WTC11 (cell line): ENCODE measurements at regions not wholly inside any gene's neighbourhood (a gene's known extent, or its start where the extent isn't known, plus 50 kb on each side); places are given as distances from the start of the nearest gene placed in this dataset.

Experiments used
- ATAC-seq: fragments of 200-7000 bp; cut with Tn5 transposase; 2 replicates; pipeline ENCODE4 v1.10.0; 2021; ENCODE audit warnings: mild to moderate bottlenecking, moderate library complexity
- CTCF ChIA-PET: fragments of 300-600 bp; sonication (Branson Sonifier 250); formaldehyde crosslinking; loops from one replicate; lab custom pipeline; 2021; ENCODE audit warnings: antibody characterized with exemption; lab: Charles Lee
- POLR2A ChIA-PET: fragments of 350-600 bp; sonication (Branson Sonifier 250); formaldehyde crosslinking; loops from one replicate; lab custom pipeline; 2021; ENCODE audit warnings: antibody characterized with exemption; lab: Charles Lee
- DNase-seq: peaks from one replicate; pipeline ENCODE4 v3.0.0; 2021; ENCODE audit warnings: low spot score
- H3K27ac Mint-ChIP-seq: 2 replicates; pipeline ENCODE4 v1.8.0; 2021; ENCODE audit warnings: mixed read lengths
- H3K27me3 Mint-ChIP-seq: 2 replicates; pipeline ENCODE4 v1.8.0; 2021; ENCODE audit warnings: low read depth, mild to moderate bottlenecking, moderate library complexity, mixed read lengths
- H3K36me3 Mint-ChIP-seq: 2 replicates; pipeline ENCODE4 v1.8.0; 2021; ENCODE audit warnings: mixed read lengths
- H3K4me1 Mint-ChIP-seq: 2 replicates; pipeline ENCODE4 v1.8.0; 2022; ENCODE audit warnings: mixed read lengths
- H3K4me3 Mint-ChIP-seq: 2 replicates; pipeline ENCODE4 v1.8.0; 2021; ENCODE audit warnings: mild to moderate bottlenecking, moderate library complexity, mixed read lengths
- H3K9me3 Mint-ChIP-seq: 2 replicates; pipeline ENCODE4 v1.8.0; 2021; ENCODE audit warnings: mixed read lengths
- ARID4B ChIP-seq: sonication (generic); formaldehyde crosslinking; IDR thresholded peaks from 2 replicates; pipeline ENCODE4 v1.8.0; 2023; ENCODE audit warnings: missing genetic modification reagents, mild to moderate bottlenecking, borderline replicate concordance
- CTCF ChIP-seq: fragments of 200-600 bp; IDR thresholded peaks from 2 replicates; pipeline ENCODE4 v1.8.0; 2022; ENCODE audit warnings: antibody characterized with exemption
- ESRRA ChIP-seq: sonication (generic); formaldehyde crosslinking; IDR thresholded peaks from 2 replicates; pipeline ENCODE4 v1.8.1; 2022; ENCODE audit warnings: mild to moderate bottlenecking, missing genetic modification reagents, borderline replicate concordance
- GTF2I ChIP-seq: fragments of 250-450 bp; sonication (Bioruptor Pico); conservative IDR thresholded peaks from 2 replicates; pipeline ENCODE4 v1.4.0; 2021; ENCODE audit warnings: mild to moderate bottlenecking
- HMGXB4 ChIP-seq: sonication (generic); formaldehyde crosslinking; IDR thresholded peaks from 2 replicates; pipeline ENCODE4 v1.8.1; 2023; ENCODE audit warnings: mild to moderate bottlenecking, moderate library complexity, missing genetic modification reagents
- IRF1 ChIP-seq: sonication (generic); formaldehyde crosslinking; IDR thresholded peaks from 2 replicates; pipeline ENCODE4 v1.8.0; 2023; ENCODE audit warnings: missing genetic modification reagents
- IRF2 ChIP-seq: sonication (generic); formaldehyde crosslinking; IDR thresholded peaks from 2 replicates; pipeline ENCODE4 v1.8.0; 2022; ENCODE audit warnings: low read depth, missing genetic modification reagents, borderline replicate concordance
- MAX ChIP-seq: sonication (generic); formaldehyde crosslinking; IDR thresholded peaks from 2 replicates; pipeline ENCODE4 v1.8.0; 2022; ENCODE audit warnings: mild to moderate bottlenecking, missing genetic modification reagents
- NFE2L1 ChIP-seq: sonication (generic); formaldehyde crosslinking; IDR thresholded peaks from 2 replicates; pipeline ENCODE4 v1.8.1; 2023; ENCODE audit warnings: missing genetic modification reagents
- NR3C1 ChIP-seq: sonication (generic); formaldehyde crosslinking; conservative IDR thresholded peaks from 2 replicates; pipeline ENCODE4 v1.8.1; 2023; ENCODE audit warnings: low read depth, mild to moderate bottlenecking, missing genetic modification reagents
- PRRX2 ChIP-seq: fragments of 250-450 bp; sonication (Bioruptor Pico); IDR thresholded peaks from 2 replicates; pipeline ENCODE4 v1.8.0; 2021; ENCODE audit warnings: mild to moderate bottlenecking
- TEAD1 ChIP-seq: sonication (generic); formaldehyde crosslinking; IDR thresholded peaks from 2 replicates; pipeline ENCODE4 v1.8.0; 2022; ENCODE audit warnings: mild to moderate bottlenecking, missing genetic modification reagents
- USF2 ChIP-seq: sonication (generic); formaldehyde crosslinking; IDR thresholded peaks from 2 replicates; pipeline ENCODE4 v1.8.1; 2023; ENCODE audit warnings: mild to moderate bottlenecking, missing genetic modification reagents, moderate library complexity
- ZBTB43 ChIP-seq: sonication (generic); formaldehyde crosslinking; IDR thresholded peaks from 2 replicates; pipeline ENCODE4 v1.8.1; 2023; ENCODE audit warnings: mild to moderate bottlenecking, missing genetic modification reagents
- ZNF232 ChIP-seq: sonication (generic); formaldehyde crosslinking; IDR thresholded peaks from 2 replicates; pipeline ENCODE4 v1.8.0; 2022; ENCODE audit warnings: mild to moderate bottlenecking, missing genetic modification reagents
- ZNF425 ChIP-seq: fragments of 250-450 bp; sonication (Bioruptor Pico); conservative IDR thresholded peaks from 2 replicates; pipeline ENCODE4 v1.9.0; 2021; ENCODE audit warnings: mild to moderate bottlenecking
- ZNF671 ChIP-seq: fragments of 250-450 bp; sonication (Bioruptor Pico); IDR thresholded peaks from 2 replicates; pipeline ENCODE4 v1.8.0; 2021; ENCODE audit warnings: mild to moderate bottlenecking
- ZSCAN18 ChIP-seq: fragments of 250-450 bp; sonication (Bioruptor Pico); IDR thresholded peaks from 2 replicates; pipeline ENCODE4 v2.1.2; 2022; ENCODE audit warnings: mild to moderate bottlenecking, moderate library complexity

GRCh38 chr13:104106705-104107393 is 1040.6 kb upstream of the SLC10A2 start (continued):
- TF ChIP-seq CTCF, result no peak
- TF ChIP-seq ZNF671 (CRISPR knock-in tag), result no peak
- TF ChIP-seq NR3C1 (CRISPR knock-in tag), result no peak
- TF ChIP-seq NFE2L1 (CRISPR knock-in tag), result no peak
- no peak for TF ChIP-seq TEAD1 (CRISPR knock-in tag)

- Mint-ChIP-seq H3K9me3 (peaks cover 29% of the 10 kb centered on the region), H3K4me1 (peaks cover 3% of the 10 kb centered on the region; the same call in 1 of the 2 replicates), H3K27me3 (no peaks in the 10 kb centered on the region), H3K36me3 (peaks cover 23% of the 10 kb centered on the region), H3K27ac (no peak overlapping the region), H3K4me3 (no peak overlapping the region)
- DNase-seq, result no peak
- no peak for ATAC-seq
- ChIA-PET POLR2A (no interaction called here), CTCF (no interaction called here)
- TF ChIP-seq ESRRA (CRISPR knock-in tag), result no peak
- no peak for TF ChIP-seq ZNF425 (CRISPR knock-in tag)
- TF ChIP-seq MAX (CRISPR knock-in tag), result no peak
- TF ChIP-seq ZBTB43 (CRISPR knock-in tag), result no peak
- no peak for TF ChIP-seq HMGXB4 (CRISPR knock-in tag)
- no peak for TF ChIP-seq NR3C1 (CRISPR knock-in tag)
- TF ChIP-seq ARID4B (CRISPR knock-in tag), result no peak
- no peak for TF ChIP-seq PRRX2
- no peak for TF ChIP-seq IRF2 (CRISPR knock-in tag)
- TF ChIP-seq USF2 (CRISPR knock-in tag), result no peak
- no peak for TF ChIP-seq GTF2I
- TF ChIP-seq ZNF232 (CRISPR knock-in tag), result no peak
- no peak for TF ChIP-seq IRF1
- TF ChIP-seq ZSCAN18 (CRISPR knock-in tag), result no peak
Observed at GRCh38 chr13:104105418-104106355, 1039.5 kb upstream of the SLC10A2 start.
